ENCODE measurements at regions not wholly inside any gene's neighbourhood (a gene's known extent, or its start where the extent isn't known, plus 50 kb on each side); places are given as distances from the start of the nearest gene placed in this dataset.

GRCh38 chr6:47112317-47112716, 70.2 kb upstream of the ADGRF1 start:
- no peak for DNase-seq

DNA sequence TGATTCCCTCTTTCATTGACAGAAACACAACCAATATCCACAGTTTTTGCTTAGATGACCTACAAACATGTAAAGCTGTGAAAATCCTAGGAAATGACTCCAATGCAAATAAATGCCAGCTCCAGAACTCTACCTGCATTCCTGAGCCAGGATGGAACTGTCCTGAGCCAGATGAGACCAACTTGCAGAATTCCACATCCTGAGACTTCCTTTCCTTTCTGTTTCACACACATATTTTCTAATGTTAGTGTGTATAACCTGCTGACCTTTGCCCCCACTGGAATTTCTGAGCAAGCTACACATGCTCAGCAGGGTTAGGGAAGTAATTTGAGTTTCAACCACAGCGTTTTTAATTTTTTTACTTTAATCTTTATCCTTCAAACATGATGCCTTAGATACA, 69.6 kb upstream of the ADGRF1 start:
- no peak for DNase-seq

- no peak for DNase-seq
Measured at GRCh38 chr6:47109281-47109680, 67.1 kb upstream of the ADGRF1 start.

GRCh38 chr6:47106721-47107197, 64.6 kb upstream of the ADGRF1 start:
- DNase-seq, result no peak

DNA sequence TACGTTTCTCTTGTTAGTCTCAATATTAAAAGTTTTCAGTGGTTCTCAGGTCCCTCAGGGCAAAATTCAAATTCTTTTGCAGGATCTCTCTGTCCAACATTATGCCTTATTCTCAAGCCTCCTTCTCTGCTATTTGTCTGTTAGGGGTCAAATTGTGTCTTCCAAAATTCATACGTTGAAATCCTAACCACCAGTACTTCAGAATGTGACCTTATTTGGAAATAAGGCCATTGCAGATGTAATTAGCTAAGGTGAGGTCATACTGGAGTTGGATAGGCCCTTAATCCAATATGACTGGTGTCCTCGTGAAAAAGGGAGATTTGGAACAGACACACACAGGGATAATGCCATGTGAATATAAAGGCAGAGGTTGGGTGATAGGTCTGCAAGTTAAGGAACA, 64.1 kb upstream of the ADGRF1 start:
- no peak for DNase-seq

GRCh38 chr6:47105469-47106178, 63.5 kb upstream of the ADGRF1 start:
- no peak for DNase-seq

DNA sequence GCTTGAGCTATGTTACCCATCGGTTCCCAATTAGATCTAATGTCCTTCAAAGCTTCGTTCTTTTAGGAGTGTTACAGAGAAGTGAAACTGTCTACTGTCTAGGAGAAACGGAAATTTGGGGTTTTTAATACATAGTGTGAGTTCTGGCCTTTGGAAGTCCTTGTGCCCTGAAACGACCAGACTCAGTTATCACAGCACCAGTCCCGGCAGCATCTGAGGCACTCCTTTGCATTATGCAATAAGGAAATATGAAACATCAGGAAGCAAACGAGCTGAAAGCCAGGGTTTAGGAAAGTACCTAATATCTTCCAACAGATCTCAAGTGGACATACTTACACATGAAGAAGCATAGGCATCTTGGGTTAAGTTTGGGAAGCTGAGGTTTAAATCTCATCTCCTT, 61.8 kb upstream of the ADGRF1 start:
- DNase-seq, result no peak

- no peak for DNase-seq
Measured at GRCh38 chr6:47102331-47102730, 60.2 kb upstream of the ADGRF1 start.

DNA sequence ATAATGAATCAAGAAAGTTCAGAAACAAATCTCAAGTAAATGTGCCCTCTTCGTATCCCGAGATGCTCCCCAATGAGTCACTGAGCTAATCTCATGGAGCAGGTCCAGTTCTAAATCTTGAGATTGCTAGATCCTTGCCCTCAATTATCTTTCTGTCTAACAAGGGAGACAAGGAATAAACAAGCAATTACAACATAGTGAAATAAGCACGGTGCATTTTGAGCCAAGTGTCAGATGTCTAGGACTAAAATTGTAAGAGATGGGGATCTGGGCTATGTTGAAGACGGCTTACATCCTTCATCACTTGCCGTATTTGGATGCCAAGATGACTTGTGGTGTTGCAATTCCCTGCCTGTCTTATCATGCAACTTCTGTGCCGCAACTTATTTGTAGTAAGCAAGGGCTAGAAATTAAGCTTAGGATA, 56.5 kb upstream of the ADGRF1 start:
- no peak for DNase-seq

GRCh38 chr6:47097092-47097945, 55.2 kb upstream of the ADGRF1 start:
- peak; percentile 45 for DNase-seq

- no peak for DNase-seq
Measured at GRCh38 chr6:47096211-47096895, 54.2 kb upstream of the ADGRF1 start.

DNA sequence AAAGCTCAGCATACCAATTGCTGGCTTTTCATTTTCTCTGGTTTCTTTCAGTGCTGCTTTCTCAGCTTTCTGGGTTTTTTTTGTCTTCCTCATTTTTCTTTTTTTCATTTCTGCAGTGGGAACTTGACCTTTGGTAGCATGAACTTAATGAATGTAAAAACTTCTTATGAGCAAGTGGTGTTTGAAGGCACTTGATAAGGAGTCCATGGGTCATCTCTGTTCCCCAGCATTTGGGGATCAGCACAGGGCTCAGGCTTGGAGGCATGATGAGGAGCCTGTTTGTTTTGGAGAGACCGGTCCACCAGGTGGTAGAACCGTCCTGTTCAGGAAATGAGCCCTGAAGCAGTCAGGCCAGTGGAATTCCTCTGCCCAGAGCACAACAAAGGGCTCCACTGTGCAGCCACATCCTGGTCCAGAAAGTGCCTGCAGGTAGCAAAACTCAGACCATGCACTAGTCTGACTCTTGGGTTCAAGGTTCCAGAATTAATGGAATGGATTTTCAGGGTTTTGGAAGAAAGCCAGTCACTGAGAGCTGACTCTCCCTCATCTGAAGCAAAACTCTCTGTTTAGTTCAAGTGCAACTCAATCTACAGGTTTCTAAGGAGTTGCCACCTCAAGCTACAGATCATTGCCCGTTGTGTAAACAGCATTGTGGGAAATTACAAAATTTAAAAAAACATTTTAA, 52.3 kb upstream of the ADGRF1 start:
- no peak for DNase-seq

DNA sequence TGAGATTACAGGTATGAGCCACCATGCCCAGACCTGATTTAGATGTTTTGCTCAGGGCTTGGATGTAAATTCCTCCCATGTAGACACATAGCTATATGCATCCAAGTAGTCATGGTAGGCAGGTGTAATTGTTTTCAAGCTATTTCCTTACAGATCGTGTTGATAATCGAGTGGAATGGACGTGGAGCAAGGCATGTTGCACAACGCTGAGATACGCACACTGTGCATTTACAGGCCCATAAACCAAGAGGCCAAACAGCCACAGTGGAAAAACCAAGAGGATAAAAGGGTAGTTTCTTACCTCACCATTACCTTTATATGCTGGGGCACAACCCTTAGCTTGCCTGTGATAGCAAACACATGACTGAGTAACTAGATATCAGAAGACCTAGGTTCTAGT, 51.0 kb upstream of the ADGRF1 start:
- DNase-seq, result no peak

GRCh38 chr6:47091886-47092668, 49.9 kb upstream of the ADGRF1 start:
- DNase-seq, result no peak

Measured in activated CD4-positive, alpha-beta T cell treated with anti-CD3 and anti-CD28 coated beads for 48 hours (primary cell).